GM23338 (cell line): ENCODE measurements at regions not wholly inside any gene's neighbourhood (a gene's known extent, or its start where the extent isn't known, plus 50 kb on each side); places are given as distances from the start of the nearest gene placed in this dataset.

Source experiments
- ATAC-seq: fragments of 200-7000 bp; cut with Tn5 transposase; 3 replicates; pipeline ENCODE4 v1.9.1; 2020
- DNase-seq: peaks from one replicate; pipeline ENCODE4 v3.0.0-alpha.2; 2015; ENCODE audit warnings: low spot score
- H2AFZ ChIP-seq: fragments of 200-600 bp; sonication (generic); 2 replicates; pipeline ENCODE4 v1.8.0; 2016; ENCODE audit warnings: antibody characterized with exemption, mild to moderate bottlenecking, moderate library complexity
- H3F3A ChIP-seq: fragments of 200-600 bp; sonication (generic); replicated peaks from 2 replicates; pipeline ENCODE4 v1.8.0; 2017; ENCODE audit warnings: antibody characterized with exemption, mixed run types, low read depth
- H3K27ac ChIP-seq: fragments of 200-600 bp; sonication (generic); 2 replicates; pipeline ENCODE4 v1.6.1; 2016; ENCODE audit warnings: low read depth
- H3K27me3 ChIP-seq: fragments of 200-600 bp; sonication (generic); 2 replicates; pipeline ENCODE4 v1.8.0; 2016; ENCODE audit warnings: mild to moderate bottlenecking, mixed run types, moderate library complexity; ENCODE audit not compliant: insufficient read depth
- H3K36me3 ChIP-seq: fragments of 200-600 bp; sonication (generic); 2 replicates; pipeline ENCODE4 v1.8.0; 2016; ENCODE audit warnings: mild to moderate bottlenecking; ENCODE audit not compliant: insufficient read depth
- H3K4me1 ChIP-seq: fragments of 200-600 bp; sonication (generic); 2 replicates; pipeline ENCODE4 v1.8.0; 2016; ENCODE audit warnings: mild to moderate bottlenecking, moderate library complexity; ENCODE audit not compliant: insufficient read depth
- H3K4me2 ChIP-seq: fragments of 200-600 bp; sonication (generic); 2 replicates; pipeline ENCODE4 v1.7.1; 2017; ENCODE audit warnings: mixed run types
- H3K4me3 ChIP-seq: fragments of 200-600 bp; sonication (generic); 2 replicates; pipeline ENCODE4 v1.6.1; 2016; ENCODE audit warnings: mixed run types
- H3K79me2 ChIP-seq: fragments of 200-600 bp; sonication (generic); replicated peaks from 2 replicates; pipeline ENCODE4 v1.8.0; 2017; ENCODE audit warnings: mild to moderate bottlenecking; ENCODE audit not compliant: insufficient read depth
- H3K9me2 ChIP-seq: fragments of 200-600 bp; sonication (generic); 2 replicates; pipeline ENCODE4 v1.8.0; 2017; ENCODE audit not compliant: insufficient read depth
- H4K20me1 ChIP-seq: fragments of 200-600 bp; sonication (generic); replicated peaks from 2 replicates; pipeline ENCODE4 v1.8.0; 2017; ENCODE audit warnings: mild to moderate bottlenecking; ENCODE audit not compliant: insufficient read depth
- H3K27ac Mint-ChIP-seq: 2 replicates; pipeline ENCODE4 v1.8.0; 2020; ENCODE audit warnings: inconsistent platforms, mild to moderate bottlenecking, moderate library complexity, mixed read lengths
- H3K27me3 Mint-ChIP-seq: 3 replicates; pipeline ENCODE4 v1.8.0; 2022; ENCODE audit warnings: low read depth, mild to moderate bottlenecking, moderate library complexity, mixed read lengths, inconsistent platforms; ENCODE audit not compliant: insufficient read depth, poor library complexity
- H3K36me3 Mint-ChIP-seq: 3 replicates; pipeline ENCODE4 v1.8.0; 2021; ENCODE audit warnings: low read depth, mild to moderate bottlenecking, inconsistent platforms, moderate library complexity, mixed read lengths
- H3K4me1 Mint-ChIP-seq: 3 replicates; pipeline ENCODE4 v1.8.0; 2020; ENCODE audit warnings: mild to moderate bottlenecking, inconsistent platforms, mixed read lengths
- H3K4me3 Mint-ChIP-seq: 3 replicates; pipeline ENCODE4 v1.8.0; 2021; ENCODE audit warnings: moderate library complexity, mild to moderate bottlenecking, inconsistent platforms, mixed read lengths
- H3K9me3 Mint-ChIP-seq: 3 replicates; pipeline ENCODE4 v1.8.0; 2020; ENCODE audit warnings: moderate library complexity, mild to moderate bottlenecking, inconsistent platforms, mixed read lengths
- EZH2 ChIP-seq: fragments of 200-600 bp; sonication (generic); IDR thresholded peaks from one replicate; pipeline ENCODE4 v1.8.0; 2017; ENCODE audit warnings: antibody characterized with exemption, mild to moderate bottlenecking, low read depth; ENCODE audit not compliant: unreplicated experiment
- STAT1 ChIP-seq: IDR thresholded peaks from one replicate; pipeline ENCODE4 v1.6.1; 2016; ENCODE audit warnings: antibody characterized with exemption; ENCODE audit not compliant: unreplicated experiment
- ZNF114 ChIP-seq: fragments of 250-450 bp; sonication (Bioruptor Pico); IDR thresholded peaks from 2 replicates; pipeline ENCODE4 v1.5.0; 2020; ENCODE audit warnings: mild to moderate bottlenecking, moderate library complexity
- ZNF331 ChIP-seq: fragments of 250-450 bp; sonication (Bioruptor Pico); IDR thresholded peaks from 2 replicates; pipeline ENCODE4 v1.5.0; 2020; ENCODE audit warnings: low read depth, mild to moderate bottlenecking, moderate library complexity
- TF ChIP-seq, protein P1 (sequence below), 2 experiments: fragments of 200-600 bp in 1 of 2; sonication (generic) in 1 of 2; conservative IDR thresholded peaks; 2 replicates each; pipeline versions ENCODE4 v1.5.1 to v1.6.1; 2016 to 2017; ENCODE audit warnings: antibody characterized with exemption in 2 of 2, low read depth in 2 of 2, mild to moderate bottlenecking in 2 of 2, moderate library complexity in 1 of 2
- TF ChIP-seq, protein P2 (sequence below): IDR thresholded peaks from 2 replicates; pipeline ENCODE4 v1.6.1; 2016; ENCODE audit warnings: antibody characterized with exemption
- TF ChIP-seq, protein P3 (sequence below): fragments of 250-450 bp; sonication (Bioruptor Pico); IDR thresholded peaks from 2 replicates; pipeline ENCODE4 v1.5.0; 2020; ENCODE audit warnings: mild to moderate bottlenecking, moderate library complexity

DNA sequence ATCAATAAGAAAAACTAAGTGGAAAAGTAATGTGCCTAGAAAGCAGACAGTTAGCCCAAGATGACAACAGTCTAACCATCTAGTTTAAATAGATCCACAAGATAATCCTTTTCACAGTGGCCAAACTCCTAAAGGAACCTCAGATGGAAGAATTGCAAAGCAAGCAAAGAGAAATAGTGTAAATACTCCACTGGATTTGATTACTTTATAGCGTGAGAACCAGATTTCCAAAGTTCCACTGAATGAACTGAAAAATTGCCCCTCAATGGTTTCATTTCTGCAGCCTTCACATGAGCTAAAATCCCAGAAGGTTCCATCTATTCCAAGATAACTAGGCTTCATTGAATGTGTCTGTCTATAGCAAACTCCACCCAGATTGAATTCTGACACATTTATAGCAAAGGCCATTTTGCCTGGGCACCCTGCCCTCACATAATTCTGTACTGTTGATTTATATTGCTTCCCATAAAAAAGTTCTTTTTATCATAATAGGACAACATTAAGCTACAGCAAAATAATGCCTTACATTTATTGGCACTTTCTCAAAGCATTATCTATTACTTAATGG is 129.7 kb upstream of the THBS1 start:
- Histone ChIP-seq H4K20me1 (no peaks in the 10 kb centered on the region), H3K4me3 (no peak overlapping the region), H3K79me2 (no peaks in the 10 kb centered on the region), H2AFZ (no peak overlapping the region), H3K4me2 (no peak overlapping the region), H3K9me2 (peaks cover 16% of the 10 kb centered on the region), H3K36me3 (no peaks in the 10 kb centered on the region), H3K27ac (no peak overlapping the region), H3K27me3 (no peaks in the 10 kb centered on the region), H3F3A (no peaks in the 10 kb centered on the region), H3K4me1 (no peaks in the 10 kb centered on the region; the same call in 1 of the 2 replicates)
- H3K36me3 Mint-ChIP-seq: peaks cover 3% of the 10 kb centered on the region; the same call in 1 of the 3 replicates
- no peak overlapping the region for H3K27ac Mint-ChIP-seq
- H3K9me3 Mint-ChIP-seq: peaks cover 12% of the 10 kb centered on the region; the same call in 2 of the 3 replicates
- DNase-seq (no peak), ATAC-seq (no peak)
- TF ChIP-seq STAT1 (no peak), ZNF331 (CRISPR knock-in tag) (no peak), ZNF114 (CRISPR knock-in tag) (no peak), EZH2 (no peak)
- TF ChIP-seq, protein P1, sequence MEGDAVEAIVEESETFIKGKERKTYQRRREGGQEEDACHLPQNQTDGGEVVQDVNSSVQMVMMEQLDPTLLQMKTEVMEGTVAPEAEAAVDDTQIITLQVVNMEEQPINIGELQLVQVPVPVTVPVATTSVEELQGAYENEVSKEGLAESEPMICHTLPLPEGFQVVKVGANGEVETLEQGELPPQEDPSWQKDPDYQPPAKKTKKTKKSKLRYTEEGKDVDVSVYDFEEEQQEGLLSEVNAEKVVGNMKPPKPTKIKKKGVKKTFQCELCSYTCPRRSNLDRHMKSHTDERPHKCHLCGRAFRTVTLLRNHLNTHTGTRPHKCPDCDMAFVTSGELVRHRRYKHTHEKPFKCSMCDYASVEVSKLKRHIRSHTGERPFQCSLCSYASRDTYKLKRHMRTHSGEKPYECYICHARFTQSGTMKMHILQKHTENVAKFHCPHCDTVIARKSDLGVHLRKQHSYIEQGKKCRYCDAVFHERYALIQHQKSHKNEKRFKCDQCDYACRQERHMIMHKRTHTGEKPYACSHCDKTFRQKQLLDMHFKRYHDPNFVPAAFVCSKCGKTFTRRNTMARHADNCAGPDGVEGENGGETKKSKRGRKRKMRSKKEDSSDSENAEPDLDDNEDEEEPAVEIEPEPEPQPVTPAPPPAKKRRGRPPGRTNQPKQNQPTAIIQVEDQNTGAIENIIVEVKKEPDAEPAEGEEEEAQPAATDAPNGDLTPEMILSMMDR (conservative IDR thresholded peaks at IDR 0.05; ENCODE audit: low read depth in 2 of 2): no peak
- TF ChIP-seq, protein P2, sequence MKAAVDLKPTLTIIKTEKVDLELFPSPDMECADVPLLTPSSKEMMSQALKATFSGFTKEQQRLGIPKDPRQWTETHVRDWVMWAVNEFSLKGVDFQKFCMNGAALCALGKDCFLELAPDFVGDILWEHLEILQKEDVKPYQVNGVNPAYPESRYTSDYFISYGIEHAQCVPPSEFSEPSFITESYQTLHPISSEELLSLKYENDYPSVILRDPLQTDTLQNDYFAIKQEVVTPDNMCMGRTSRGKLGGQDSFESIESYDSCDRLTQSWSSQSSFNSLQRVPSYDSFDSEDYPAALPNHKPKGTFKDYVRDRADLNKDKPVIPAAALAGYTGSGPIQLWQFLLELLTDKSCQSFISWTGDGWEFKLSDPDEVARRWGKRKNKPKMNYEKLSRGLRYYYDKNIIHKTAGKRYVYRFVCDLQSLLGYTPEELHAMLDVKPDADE: no peak
- TF ChIP-seq, protein P3, sequence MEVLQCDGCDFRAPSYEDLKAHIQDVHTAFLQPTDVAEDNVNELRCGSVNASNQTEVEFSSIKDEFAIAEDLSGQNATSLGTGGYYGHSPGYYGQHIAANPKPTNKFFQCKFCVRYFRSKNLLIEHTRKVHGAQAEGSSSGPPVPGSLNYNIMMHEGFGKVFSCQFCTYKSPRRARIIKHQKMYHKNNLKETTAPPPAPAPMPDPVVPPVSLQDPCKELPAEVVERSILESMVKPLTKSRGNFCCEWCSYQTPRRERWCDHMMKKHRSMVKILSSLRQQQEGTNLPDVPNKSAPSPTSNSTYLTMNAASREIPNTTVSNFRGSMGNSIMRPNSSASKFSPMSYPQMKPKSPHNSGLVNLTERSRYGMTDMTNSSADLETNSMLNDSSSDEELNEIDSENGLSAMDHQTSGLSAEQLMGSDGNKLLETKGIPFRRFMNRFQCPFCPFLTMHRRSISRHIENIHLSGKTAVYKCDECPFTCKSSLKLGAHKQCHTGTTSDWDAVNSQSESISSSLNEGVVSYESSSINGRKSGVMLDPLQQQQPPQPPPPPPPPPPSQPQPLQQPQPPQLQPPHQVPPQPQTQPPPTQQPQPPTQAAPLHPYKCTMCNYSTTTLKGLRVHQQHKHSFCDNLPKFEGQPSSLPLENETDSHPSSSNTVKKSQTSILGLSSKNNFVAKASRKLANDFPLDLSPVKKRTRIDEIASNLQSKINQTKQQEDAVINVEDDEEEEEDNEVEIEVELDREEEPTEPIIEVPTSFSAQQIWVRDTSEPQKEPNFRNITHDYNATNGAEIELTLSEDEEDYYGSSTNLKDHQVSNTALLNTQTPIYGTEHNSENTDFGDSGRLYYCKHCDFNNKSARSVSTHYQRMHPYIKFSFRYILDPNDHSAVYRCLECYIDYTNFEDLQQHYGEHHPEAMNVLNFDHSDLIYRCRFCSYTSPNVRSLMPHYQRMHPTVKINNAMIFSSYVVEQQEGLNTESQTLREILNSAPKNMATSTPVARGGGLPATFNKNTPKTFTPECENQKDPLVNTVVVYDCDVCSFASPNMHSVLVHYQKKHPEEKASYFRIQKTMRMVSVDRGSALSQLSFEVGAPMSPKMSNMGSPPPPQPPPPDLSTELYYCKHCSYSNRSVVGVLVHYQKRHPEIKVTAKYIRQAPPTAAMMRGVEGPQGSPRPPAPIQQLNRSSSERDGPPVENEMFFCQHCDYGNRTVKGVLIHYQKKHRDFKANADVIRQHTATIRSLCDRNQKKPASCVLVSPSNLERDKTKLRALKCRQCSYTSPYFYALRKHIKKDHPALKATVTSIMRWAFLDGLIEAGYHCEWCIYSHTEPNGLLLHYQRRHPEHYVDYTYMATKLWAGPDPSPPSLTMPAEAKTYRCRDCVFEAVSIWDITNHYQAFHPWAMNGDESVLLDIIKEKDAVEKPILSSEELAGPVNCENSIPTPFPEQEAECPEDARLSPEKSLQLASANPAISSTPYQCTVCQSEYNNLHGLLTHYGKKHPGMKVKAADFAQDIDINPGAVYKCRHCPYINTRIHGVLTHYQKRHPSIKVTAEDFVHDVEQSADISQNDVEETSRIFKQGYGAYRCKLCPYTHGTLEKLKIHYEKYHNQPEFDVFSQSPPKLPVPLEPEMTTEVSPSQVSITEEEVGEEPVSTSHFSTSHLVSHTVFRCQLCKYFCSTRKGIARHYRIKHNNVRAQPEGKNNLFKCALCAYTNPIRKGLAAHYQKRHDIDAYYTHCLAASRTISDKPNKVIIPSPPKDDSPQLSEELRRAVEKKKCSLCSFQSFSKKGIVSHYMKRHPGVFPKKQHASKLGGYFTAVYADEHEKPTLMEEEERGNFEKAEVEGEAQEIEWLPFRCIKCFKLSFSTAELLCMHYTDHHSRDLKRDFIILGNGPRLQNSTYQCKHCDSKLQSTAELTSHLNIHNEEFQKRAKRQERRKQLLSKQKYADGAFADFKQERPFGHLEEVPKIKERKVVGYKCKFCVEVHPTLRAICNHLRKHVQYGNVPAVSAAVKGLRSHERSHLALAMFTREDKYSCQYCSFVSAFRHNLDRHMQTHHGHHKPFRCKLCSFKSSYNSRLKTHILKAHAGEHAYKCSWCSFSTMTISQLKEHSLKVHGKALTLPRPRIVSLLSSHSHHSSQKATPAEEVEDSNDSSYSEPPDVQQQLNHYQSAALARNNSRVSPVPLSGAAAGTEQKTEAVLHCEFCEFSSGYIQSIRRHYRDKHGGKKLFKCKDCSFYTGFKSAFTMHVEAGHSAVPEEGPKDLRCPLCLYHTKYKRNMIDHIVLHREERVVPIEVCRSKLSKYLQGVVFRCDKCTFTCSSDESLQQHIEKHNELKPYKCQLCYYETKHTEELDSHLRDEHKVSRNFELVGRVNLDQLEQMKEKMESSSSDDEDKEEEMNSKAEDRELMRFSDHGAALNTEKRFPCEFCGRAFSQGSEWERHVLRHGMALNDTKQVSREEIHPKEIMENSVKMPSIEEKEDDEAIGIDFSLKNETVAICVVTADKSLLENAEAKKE (CRISPR knock-in tag): no peak
- no peak overlapping the region for H3K4me3 Mint-ChIP-seq
- peaks cover 21% of the 10 kb centered on the region for H3K4me1 Mint-ChIP-seq
- H3K27me3 Mint-ChIP-seq: no peaks in the 10 kb centered on the region
